Gastroesophageal sphincter (tissue), 4 donors: ENCODE measurements at regions not wholly inside any gene's neighbourhood (a gene's known extent, or its start where the extent isn't known, plus 50 kb on each side); places are given as distances from the start of the nearest gene placed in this dataset.

Source experiments
- ATAC-seq: fragments of 150-250 bp; one replicate; pipeline ENCODE4 v1.9.1; 2016; ENCODE audit warnings: mild to moderate bottlenecking, moderate library complexity
- H3K27ac ChIP-seq, 4 donors: fragments of 200-600 bp; sonication (generic) in 3 of 4; 1 replicate in 3 of 4; 2 replicates in 1 of 4; pipeline ENCODE4 v1.5.1; 2016 to 2019
- H3K27me3 ChIP-seq: fragments of 200-600 bp; sonication (generic); one replicate; pipeline ENCODE4 v1.5.1; 2019
- H3K36me3 ChIP-seq, 2 donors: fragments of 200-600 bp; sonication (generic); one replicate each; pipeline ENCODE4 v1.5.1; 2019; ENCODE audit warnings: control low read depth in 1 of 2
- H3K4me1 ChIP-seq, 3 donors: fragments of 200-600 bp; sonication (generic); 1 replicate in 2 of 3; 2 replicates in 1 of 3; pipeline ENCODE4 v1.5.1; 2016 to 2019; ENCODE audit warnings: control low read depth in 2 of 3
- H3K4me3 ChIP-seq, 2 donors: fragments of 200-600 bp; sonication (generic); one replicate each; pipeline ENCODE4 v1.5.1; 2019; ENCODE audit warnings: mild to moderate bottlenecking in 1 of 2, moderate library complexity in 1 of 2
- H3K9me3 ChIP-seq, 3 donors: fragments of 200-600 bp; sonication (generic); one replicate each; pipeline ENCODE4 v1.5.1; 2017 to 2019; ENCODE audit warnings: control low read depth in 2 of 3
- CTCF ChIP-seq, 4 experiments: fragments of 200-600 bp in 2 of 4; fragments of 450-650 bp in 2 of 4; sonication (generic) in 1 of 4; IDR thresholded peaks; one replicate each; pipeline ENCODE4 v1.5.1; 2017 to 2019; ENCODE audit warnings: antibody characterized with exemption in 4 of 4, mild to moderate bottlenecking in 2 of 4, moderate library complexity in 2 of 4
- EP300 ChIP-seq: sonication (generic); formaldehyde crosslinking; IDR thresholded peaks from one replicate; pipeline ENCODE4 v1.6.1; 2017; ENCODE audit warnings: antibody characterized with exemption, mild to moderate bottlenecking
- POLR2A ChIP-seq, 2 donors: fragments of 450-650 bp; IDR thresholded peaks; one replicate each; pipeline ENCODE4 v1.6.1; 2017; ENCODE audit warnings: antibody characterized with exemption in 2 of 2, mild to moderate bottlenecking in 2 of 2, moderate library complexity in 1 of 2
- POLR2AphosphoS5 ChIP-seq: sonication (generic); formaldehyde crosslinking; IDR thresholded peaks from one replicate; pipeline ENCODE4 v1.6.1; 2017; ENCODE audit warnings: antibody characterized with exemption
- WGBS, 2 donors: methylation state at CpG; one replicate each; pipeline ENCODE4 v1.1.5; 2018; ENCODE audit warnings: low coverage in 1 of 2; 5-methylcytosine and 5-hydroxymethylcytosine counted together

- TF ChIP-seq EP300 (no peak), POLR2AphosphoS5 (no peak), POLR2A (IDR thresholded peaks at IDR 0.05) (no peak), CTCF (IDR thresholded peaks at IDR 0.05) (no peak)
- H3K27ac ChIP-seq: no peak overlapping the region
- H3K27me3 ChIP-seq: no peaks in the 10 kb centered on the region
- H3K36me3 ChIP-seq: no peaks in the 10 kb centered on the region
- H3K4me3 ChIP-seq: no peak overlapping the region
- ATAC-seq: no peak
- no peaks in the 10 kb centered on the region for H3K9me3 ChIP-seq
- H3K4me1 ChIP-seq: no peaks in the 10 kb centered on the region
- 76 to 100% methylated on average over 1 of the region's 1 CpG for WGBS, 2 donors
These were observed 368.7 kb downstream of the CMPK2 start for GRCh38 chr2:6497048-6497447.

- Histone ChIP-seq H3K9me3 (no peaks in the 10 kb centered on the region), H3K27me3 (no peaks in the 10 kb centered on the region), H3K4me1 (no peaks in the 10 kb centered on the region), H3K4me3 (no peak overlapping the region), H3K36me3 (no peaks in the 10 kb centered on the region), H3K27ac (no peak overlapping the region)
- no peak for ATAC-seq
- TF ChIP-seq POLR2A (IDR thresholded peaks at IDR 0.05): no peak
- 88 to 94% methylated on average over 6 of the region's 6 CpGs for WGBS, 2 donors
These were observed 366.9 kb downstream of the CMPK2 start for GRCh38 chr2:6498841-6499240.

- Histone ChIP-seq H3K9me3 (no peaks in the 10 kb centered on the region), H3K27me3 (no peaks in the 10 kb centered on the region), H3K27ac (no peak overlapping the region), H3K36me3 (no peaks in the 10 kb centered on the region), H3K4me1 (no peaks in the 10 kb centered on the region), H3K4me3 (no peak overlapping the region)
- WGBS, 2 donors: 43 to 82% methylated on average over 1 to 2 of the region's 2 CpGs
- no peak for ATAC-seq
- no peak for TF ChIP-seq CTCF (IDR thresholded peaks at IDR 0.05)
- no peak for TF ChIP-seq EP300
- no peak for TF ChIP-seq POLR2AphosphoS5
- TF ChIP-seq POLR2A (IDR thresholded peaks at IDR 0.05): no peak
These were observed 366.0 kb downstream of the CMPK2 start for GRCh38 chr2:6499691-6500090.

GRCh38 chr2:6506361-6506794 lies 359.3 kb downstream of the CMPK2 start:
- Histone ChIP-seq H3K4me3 (no peak overlapping the region), H3K9me3 (no peaks in the 10 kb centered on the region), H3K4me1 (no peaks in the 10 kb centered on the region), H3K36me3 (no peaks in the 10 kb centered on the region), H3K27me3 (peaks cover 6% of the 10 kb centered on the region), H3K27ac (no peak overlapping the region)
- TF ChIP-seq POLR2AphosphoS5 (no peak), CTCF (IDR thresholded peaks at IDR 0.05) (no peak), POLR2A (IDR thresholded peaks at IDR 0.05) (no peak), EP300 (no peak)
- ATAC-seq: no peak
- WGBS, 2 donors: 40 to 60% methylated on average over 4 of the region's 6 CpGs

- no peaks in the 10 kb centered on the region for H3K4me1 ChIP-seq
- no peak overlapping the region for H3K4me3 ChIP-seq
- no peak for ATAC-seq
- H3K27ac ChIP-seq: no peak overlapping the region
- WGBS, 2 donors: 66 to 75% methylated on average over 6 of the region's 6 CpGs
- TF ChIP-seq CTCF (IDR thresholded peaks at IDR 0.05) (no peak), POLR2AphosphoS5 (no peak), POLR2A (IDR thresholded peaks at IDR 0.05) (no peak), EP300 (no peak)
- H3K27me3 ChIP-seq: peaks cover 6% of the 10 kb centered on the region
- H3K36me3 ChIP-seq: no peaks in the 10 kb centered on the region
- no peaks in the 10 kb centered on the region for H3K9me3 ChIP-seq
These were observed 358.8 kb downstream of the CMPK2 start for GRCh38 chr2:6506859-6507258.
